ENCODE measurements at regions not wholly inside any gene's neighbourhood (a gene's known extent, or its start where the extent isn't known, plus 50 kb on each side); places are given as distances from the start of the nearest gene placed in this dataset.

- TF ChIP-seq, protein P1, sequence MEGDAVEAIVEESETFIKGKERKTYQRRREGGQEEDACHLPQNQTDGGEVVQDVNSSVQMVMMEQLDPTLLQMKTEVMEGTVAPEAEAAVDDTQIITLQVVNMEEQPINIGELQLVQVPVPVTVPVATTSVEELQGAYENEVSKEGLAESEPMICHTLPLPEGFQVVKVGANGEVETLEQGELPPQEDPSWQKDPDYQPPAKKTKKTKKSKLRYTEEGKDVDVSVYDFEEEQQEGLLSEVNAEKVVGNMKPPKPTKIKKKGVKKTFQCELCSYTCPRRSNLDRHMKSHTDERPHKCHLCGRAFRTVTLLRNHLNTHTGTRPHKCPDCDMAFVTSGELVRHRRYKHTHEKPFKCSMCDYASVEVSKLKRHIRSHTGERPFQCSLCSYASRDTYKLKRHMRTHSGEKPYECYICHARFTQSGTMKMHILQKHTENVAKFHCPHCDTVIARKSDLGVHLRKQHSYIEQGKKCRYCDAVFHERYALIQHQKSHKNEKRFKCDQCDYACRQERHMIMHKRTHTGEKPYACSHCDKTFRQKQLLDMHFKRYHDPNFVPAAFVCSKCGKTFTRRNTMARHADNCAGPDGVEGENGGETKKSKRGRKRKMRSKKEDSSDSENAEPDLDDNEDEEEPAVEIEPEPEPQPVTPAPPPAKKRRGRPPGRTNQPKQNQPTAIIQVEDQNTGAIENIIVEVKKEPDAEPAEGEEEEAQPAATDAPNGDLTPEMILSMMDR (conservative IDR thresholded peaks at IDR 0.05; ENCODE audit: low read depth, low read length): no peak
- no peak for TF ChIP-seq EZH2 (IDR thresholded peaks at IDR 0.05; ENCODE audit: low read length, unreplicated experiment)
Observed at GRCh38 chr6:168385858-168386735, 54.9 kb upstream of the SMOC2 start.
